ENCODE measurements at regions not wholly inside any gene's neighbourhood (a gene's known extent, or its start where the extent isn't known, plus 50 kb on each side); places are given as distances from the start of the nearest gene placed in this dataset.
"Not testable (repeated sequence)": the region's sequence is repeated elsewhere in the genome, so short reads cannot be mapped to it uniquely, and the experiment has no call there.

DNA sequence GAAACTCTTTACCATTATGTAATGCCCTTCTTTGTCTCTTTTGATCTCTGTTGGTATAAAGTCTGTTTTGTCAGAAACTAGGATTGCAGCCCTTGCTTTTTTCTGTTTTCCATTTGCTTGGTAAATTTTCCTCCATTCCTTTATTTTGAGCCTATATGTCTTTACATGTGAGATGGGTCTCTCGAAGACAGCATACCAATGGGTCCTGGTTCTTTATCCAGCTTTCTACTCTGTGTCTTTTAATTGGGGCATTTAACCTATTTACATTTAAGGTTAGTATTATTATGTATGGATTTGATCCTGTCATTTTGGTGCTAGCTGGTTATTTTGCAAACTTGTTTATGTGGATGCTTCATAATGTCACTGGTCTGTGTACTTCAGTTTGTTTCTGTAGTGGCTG, 191.3 kb downstream of the S1PR1 start:
- DNase-seq, result not testable (repeated sequence)

DNA sequence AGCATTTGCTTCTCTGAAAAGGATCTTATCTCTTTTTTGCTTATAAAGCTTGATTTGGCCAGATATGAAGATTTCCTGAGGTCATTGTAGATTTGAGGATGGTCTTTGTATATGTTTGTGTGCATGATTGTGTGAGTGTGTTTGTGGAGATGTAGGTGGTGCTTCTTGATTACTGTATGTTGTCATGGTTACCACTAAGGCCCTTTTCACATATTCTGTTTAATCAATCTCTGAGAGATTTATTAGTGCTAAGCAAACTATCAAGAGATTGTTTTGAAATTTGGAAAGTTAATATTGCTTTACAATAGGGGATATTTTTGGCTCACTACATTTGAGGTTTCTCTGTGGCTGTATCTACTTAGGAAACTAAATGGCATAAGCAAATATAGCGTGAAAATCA, 191.7 kb downstream of the S1PR1 start:
- no peak for DNase-seq

DNA sequence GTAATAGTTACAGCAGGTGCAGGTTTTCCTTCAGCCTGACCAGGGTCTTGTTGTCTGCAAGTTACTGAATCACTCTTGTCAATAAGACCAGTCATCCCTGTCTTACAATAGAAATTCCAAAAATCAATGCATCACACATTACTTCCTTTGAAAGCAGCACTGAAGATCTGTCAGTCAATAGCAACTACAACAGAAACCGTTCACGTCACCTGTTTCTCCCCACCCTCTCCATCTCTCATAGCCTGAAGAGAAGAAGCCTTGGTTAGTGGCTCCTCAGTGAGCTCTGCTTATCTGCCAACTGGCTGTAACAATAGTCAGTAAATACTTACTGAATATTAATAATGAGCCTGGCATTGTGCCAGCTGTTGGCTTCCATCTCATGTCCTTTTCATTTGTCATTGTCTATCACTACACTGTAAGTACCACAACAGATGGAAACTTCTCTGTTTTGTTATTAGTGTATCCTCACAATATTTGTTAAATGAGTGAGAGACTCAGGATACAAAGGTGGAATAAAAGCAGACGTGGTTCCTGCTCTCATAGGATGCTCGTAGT, 195.2 kb downstream of the S1PR1 start:
- DNase-seq, result no peak

DNA sequence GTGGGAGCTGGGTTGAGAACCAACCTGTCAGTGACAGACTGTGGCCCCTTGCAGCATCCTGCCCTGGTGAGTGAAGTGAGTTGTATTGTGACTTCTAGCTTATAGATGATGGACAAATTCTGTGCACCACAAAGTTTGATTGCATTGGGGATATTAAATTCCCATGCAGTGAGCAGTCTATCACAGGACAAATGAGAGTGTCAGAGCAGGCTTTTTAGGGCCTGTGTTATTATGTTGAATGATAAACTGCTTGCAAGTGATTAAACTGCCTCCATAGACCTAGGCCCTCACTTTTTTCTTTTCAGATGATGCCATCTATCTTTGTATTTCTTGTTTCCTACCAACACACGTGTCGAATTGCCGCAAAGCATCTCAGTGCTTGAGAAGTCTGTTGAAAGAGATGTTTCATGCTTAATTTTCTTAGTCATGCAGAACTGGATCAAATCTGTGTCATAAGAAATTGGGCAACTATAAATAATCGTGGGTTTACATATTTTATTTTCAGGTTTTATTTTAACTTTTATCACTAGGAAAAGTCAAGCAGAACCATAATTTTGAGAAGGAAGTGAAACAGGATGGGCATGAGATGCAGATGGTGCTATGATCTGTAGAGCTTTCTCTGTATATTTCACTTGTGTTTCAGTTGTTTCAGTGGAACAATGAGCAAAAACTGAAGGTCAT, 199.2 kb downstream of the S1PR1 start:
- peak; percentile 27 for DNase-seq

DNA sequence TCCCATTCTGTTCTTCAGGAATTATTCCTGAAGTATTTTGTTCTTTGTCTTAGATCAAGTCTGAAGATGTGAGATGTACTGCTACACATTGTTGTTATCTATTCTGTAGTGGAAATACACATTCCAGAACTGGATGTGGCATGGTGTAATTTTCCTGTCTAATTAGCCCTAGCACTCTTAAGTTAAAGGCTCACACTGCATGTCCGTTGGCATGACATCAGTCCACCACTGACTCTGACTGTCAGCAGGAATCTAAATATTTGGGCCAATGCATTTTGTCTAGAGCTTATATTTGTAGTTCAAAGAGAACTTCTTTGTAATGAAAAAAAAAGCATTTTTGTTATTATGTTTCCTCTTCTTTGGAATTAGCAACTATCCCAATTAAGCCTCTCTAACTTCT, 201.0 kb downstream of the S1PR1 start:
- no peak for DNase-seq

DNA sequence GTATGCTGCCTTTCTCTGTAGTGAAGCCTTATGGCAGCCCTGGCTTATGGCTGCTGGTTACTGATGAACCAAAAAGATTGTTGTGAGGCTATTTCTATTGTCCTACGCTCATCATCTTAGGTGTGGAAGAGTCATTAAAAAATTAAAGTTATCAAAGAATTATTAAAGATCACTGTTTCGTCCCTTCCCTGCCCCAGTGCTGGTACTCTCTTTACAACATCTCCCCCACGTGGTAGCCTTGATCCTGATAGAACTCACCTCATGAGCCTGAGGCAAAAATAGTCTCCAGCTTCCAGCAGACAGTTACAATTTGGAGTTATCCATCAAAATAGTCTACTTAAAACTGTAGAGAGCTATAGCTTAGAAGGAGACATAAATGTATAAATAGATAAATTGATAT, 201.5 kb downstream of the S1PR1 start:
- DNase-seq, result no peak

DNA sequence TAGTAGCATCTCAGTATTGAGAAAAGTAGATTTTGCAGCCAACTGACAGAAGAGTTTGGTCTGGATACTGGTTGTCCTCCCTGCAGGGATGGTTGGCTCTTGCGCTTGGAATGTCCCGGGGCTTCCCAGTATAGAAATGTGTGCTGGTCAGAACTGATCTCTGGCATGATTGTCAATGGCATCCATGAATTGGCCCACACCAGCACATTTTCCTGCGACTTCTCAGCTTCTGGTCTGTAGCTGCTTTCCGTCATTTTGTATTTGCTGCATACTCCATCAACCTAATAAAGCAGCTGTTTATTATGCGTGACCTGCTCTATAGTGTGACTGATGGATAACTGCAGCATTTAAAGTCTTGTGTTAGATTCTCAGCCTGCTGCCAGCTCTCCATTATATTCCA, 203.7 kb downstream of the S1PR1 start:
- peak; percentile 87 for DNase-seq

DNA sequence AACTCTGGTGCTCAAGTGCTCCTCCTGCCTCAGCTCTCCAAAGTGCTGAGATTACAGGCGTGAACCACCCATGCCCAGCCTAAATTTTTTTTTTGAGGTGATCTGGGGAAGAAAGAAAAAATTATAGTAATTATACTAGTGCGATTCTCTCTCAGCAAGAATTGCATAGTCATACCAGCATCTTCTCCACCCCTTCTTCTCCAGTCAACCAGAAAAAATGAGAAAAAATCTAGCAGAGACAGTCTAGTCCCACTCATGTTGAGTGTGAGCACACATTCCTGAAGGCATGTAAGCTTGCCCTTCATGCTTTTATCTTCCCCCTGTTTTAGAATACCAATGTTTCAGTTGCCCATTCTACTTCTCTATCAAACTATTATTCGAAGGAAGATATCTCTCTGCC, 207.6 kb downstream of the S1PR1 start:
- no peak for DNase-seq

DNA sequence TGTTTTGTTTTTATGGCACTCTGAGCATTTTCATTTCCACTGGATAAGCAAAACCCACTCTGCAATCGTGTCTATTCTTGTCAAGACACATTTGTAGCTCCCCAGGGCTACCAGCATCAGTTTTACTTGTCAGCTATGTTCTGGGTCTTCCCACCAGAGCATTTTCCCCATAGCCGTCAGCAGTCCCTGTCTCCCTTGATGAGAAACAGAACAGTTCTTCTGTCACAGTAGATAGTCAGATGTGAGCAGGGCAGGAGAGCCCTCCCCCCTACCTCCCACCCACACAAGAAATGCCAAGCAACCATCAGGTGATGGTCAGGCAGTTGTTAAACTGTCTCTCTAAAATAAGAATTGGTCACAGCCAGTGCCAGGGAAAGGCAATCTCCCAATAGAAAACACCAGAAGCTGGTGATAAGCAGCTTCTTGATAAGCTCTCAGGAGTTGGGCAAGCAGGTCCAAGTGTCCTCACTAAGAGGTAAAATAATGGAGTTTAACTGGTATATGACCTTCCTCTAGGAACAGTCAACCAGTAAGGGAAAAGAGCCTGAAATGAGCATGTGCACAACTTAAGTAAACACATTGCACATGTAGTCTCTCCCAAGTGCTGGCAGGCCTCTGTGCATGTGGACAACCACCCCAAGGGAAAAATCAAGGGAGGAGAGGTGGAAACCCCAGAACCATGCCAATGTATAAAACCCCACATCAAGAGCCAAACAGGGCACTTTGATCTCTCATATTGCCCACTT, 208.2 kb downstream of the S1PR1 start:
- no peak for DNase-seq

DNA sequence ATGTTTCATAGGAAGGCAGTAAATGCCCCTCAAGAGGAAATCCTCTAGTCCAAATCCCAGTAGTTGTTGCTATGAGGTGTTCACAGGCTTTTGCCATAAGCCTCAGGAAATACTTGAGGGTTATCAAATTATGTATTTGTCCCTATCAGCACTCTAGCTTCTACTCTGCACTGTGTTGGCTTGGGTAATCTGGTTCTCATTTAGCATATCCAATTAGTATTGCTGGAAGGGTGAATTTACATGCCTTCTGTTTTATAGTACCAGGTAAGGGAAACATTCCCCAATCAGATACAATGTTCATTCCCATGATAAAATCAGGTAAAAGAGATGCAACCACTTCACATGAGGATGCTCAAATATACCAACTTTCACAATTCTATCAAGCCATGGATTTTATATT, 211.2 kb downstream of the S1PR1 start:
- DNase-seq, result no peak

DNA sequence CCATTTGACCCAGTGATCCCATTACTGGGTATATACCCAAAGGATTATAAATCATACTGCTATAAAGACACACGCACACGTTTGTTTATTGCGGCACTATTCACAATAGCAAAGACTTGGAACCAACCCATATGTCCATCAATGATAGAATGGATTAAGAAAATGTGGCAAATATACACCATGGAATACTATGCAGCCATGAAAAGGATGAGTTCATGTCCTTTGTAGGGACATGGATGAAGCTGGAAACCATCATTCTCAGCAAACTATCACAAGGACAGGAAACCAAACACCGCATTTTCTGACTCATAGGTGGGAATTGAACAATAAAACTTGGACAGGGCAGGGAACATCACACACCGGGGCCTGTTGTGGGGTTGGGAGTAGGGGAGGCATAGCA, 213.9 kb downstream of the S1PR1 start:
- not testable (repeated sequence) for DNase-seq

DNA sequence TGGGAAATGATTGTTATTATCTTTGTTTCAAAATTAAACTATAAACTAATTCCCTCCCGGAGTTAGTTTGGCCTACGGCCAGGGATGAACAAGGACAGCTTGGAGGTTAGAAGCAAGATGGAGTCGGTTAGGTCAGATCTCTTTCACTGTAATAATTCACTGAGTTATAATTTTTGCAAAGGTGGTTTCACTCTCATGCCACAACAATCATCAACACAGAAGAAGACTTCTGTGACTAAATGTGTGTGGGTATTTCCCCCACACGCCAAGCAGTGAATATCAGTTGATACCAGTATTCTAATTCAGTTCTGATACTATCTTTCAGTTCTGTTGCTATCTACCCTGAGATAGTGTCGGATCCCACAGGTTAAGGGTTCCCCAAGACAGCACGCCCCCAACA, 215.1 kb downstream of the S1PR1 start:
- DNase-seq, result no peak

DNA sequence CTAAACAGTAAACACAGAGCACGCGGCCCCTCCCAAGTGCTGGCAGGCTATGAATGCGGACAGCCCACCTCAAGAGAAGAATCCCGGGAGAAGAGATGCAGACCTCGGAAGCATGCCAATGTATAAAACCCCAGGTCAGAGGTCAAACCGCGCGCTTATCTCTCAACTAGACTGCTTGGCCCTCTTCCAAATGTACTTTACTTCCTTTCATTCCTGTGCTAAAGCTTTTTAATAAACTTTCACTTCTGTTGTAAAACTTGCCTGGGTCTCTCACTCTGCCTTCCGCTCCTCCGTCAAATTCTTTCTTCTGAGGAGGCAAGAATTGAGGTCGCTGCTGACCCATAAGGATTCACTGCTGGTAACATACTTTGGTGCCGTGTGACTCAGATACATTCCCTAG, 216.0 kb downstream of the S1PR1 start:
- no peak for DNase-seq

DNA sequence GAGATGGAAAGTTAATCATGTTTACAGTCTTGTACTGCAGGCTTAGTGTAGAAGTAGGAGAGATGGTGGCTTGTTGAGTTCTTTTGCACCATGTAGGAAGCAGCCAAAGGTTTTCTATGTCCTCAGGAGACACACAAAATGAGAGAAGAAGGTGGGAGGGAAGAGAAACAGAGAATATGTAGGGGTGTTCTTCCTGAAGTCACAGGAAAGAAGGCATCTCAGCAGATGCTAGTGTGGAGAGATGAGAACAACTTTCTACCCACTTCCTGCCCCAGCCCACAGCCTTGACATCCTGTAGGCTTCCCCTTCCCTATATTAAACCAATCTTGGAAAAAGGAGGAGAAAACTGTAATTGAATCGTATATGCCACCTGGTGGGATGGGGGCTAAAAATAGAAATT, 217.0 kb downstream of the S1PR1 start:
- no peak for DNase-seq

DNA sequence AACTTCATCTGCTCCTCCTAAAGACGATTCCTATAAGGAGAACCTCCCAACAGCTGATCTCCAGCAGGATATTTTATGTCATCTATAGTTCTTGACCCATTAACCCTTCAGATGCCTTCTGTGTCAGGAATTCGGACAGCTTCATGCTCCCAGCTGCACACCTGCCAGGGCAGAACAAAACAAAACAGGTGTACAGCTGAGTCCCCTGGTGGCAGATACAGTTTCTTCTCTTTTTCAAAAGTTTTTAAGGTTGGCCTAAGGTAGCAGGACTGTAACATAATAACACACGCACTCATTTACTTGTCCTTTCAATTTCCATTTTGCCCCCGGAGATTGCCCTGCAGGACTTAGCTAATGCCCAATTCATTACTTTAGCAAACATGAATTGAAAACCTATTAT, 218.3 kb downstream of the S1PR1 start:
- DNase-seq, result no peak

DNA sequence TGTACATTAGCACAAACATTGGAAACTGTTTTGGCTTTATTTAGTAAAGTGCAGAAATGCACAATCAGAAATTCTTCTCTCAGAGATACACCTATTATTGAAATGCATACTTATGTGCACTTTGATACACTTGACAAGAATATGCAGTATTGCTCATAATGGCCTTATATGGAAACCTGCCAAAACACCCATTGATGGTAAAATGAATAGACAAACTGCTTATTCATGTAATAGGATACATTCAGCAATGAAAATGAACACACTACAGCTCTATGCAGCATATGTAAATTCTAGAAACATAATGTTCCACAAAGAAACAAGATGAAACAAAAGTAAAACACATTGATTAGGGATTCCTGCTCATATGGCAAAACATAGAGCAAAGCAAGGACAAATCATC, 223.9 kb downstream of the S1PR1 start:
- no peak for DNase-seq

DNA sequence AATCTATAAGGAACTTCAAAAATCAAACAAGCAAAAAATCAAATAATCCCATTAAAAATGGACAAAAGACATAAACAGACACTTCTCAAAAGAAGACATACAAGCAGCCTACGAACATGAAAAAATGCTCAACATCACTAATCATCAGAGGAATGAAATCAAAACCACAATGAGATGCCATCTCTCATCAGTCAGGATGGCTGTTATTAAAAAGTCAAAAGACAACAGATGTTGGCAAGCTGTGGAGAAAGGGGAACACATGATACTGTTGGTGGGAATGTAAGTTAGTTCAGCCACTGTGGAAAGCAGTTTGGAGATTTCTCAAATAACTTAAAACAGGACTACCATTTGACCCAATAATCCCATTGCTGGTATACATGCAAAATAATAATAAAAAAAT, 226.4 kb downstream of the S1PR1 start:
- no peak for DNase-seq

DNA sequence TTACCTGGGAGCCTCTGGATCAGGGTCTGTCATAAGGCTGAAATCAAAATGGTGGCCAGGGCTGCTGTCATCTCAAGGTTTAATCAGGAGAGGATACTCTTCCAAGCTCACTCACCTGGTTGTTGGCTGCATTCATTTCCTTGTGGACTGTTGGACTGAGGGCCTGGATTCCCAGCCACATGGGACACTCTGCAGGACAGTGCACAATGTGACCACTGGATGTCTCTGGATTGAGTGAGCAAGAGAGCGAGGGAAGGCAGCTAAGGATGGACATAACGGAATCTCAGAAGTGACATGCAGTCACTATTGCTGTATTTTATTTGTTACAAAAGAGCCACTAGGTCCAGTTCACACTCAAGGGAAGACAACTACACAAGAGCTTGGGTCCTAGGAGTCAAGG, 229.1 kb downstream of the S1PR1 start:
- DNase-seq, result no peak

DNA sequence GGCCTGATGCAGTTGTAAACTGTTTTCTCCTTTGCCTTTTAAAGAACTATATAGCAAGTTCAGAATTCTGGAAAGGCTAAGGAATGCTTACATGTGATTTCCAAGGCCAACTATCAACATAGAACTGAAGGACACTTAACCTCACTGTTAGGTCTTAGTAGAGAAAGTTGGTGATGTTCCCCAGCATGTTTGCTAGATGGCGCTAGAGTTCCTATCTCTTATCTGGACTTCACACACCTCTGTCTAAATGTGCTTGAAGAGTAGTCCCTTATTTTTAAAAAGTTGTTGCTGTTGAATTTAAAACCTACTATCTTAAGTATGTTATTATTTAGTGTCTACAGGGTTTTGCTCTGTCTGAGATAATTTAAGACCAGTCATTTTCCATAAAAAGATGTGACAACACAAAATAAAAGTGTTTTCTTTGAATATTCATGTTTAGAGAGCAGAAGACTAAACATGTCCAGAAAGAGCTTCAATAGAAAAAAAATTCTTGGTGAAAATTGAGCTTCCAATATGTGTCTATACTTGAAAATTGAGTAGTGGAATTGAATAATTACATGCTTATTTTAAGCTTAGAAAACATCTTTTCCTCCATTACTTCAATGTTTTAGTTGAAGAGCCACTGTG, 237.3 kb downstream of the S1PR1 start:
- DNase-seq, result peak; percentile 54

DNA sequence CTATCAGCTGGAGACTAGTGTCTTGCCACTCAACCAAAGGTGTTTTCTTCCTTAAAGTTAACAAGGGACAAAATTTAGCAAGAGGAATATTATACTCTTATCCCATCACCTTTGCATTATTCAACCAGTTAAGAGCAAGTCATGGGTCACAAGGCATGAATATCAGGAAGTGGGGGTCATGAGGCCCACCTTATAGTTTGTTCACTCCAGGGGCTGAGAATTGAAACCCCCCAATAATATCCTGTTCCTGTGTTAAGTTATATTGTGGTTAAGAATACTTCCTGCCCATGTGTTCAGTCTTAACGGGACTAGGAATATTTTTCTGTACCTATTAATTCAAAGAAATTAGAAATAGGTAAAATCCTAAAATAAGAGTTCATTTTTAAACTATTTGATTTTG, 239.7 kb downstream of the S1PR1 start:
- no peak for DNase-seq

DNA sequence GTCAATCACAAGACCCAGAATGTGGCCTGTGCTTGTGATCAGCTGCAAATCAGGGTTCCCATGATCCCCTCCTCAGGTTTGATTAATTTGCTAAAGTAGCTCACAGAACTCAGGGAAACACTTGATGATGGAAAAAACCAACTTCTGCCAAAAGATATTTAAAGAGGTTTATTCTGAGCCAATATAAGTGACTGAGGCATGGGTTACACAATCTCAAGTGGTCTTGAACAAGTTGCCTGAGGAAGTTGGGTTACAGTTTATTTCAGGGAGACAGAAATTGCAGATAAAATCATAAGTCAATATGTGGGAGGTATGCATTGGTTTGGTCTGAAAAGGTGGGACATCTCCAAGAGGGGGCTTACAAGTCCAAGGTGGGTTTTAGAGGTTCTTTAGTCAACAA, 243.1 kb downstream of the S1PR1 start:
- DNase-seq, result no peak

DNA sequence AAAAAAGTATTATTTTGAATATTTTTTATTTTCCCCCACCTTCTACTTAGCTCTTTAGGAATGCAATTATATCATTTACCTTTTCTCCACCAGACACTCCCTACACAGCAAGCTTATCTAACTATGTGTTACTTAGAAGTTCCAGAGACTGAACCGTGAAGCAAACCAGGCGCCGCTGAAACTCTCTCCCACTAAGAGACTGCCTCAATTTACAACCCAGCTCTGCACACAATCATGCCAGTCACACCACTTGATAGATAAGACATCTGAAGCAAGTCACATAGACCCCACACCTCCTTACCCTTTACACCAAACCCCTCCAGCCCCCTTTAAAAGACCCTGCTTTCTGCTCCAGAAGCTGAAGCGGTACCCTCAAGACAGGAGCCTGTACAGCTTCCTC, 245.5 kb downstream of the S1PR1 start:
- DNase-seq, result no peak

DNA sequence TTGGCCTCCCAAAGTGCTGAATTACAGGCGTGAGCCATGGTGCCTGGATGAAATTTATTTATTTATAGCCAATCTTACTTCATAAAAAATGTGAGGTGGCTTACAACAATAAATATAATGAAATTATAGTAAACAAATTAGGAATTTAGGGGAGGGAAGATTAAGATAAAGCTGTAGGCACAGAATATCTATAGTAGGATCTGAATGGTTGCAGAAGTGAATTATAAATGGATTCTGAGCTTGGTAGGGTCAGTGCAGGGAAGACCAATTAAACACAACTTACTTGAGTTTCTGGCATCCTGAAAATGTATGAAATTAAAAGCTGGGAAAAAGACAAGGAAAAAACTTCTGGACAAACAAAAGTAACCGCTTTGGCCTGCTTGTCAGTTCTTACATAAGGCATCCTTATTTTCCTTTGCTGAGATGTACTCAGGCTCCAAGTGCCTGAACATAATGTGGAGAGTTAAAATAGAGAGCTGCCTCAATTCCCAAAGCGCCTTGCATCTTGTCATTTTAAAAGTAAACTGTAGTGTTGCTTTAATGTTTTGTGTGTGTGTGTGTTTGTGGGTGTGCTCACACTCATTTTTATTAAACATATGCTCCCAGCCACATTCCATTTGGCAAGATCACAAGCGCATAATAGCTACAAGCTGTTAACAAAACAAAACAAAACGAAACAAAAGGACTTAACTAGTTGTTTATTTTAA, 247.3 kb downstream of the S1PR1 start:
- peak; percentile 56 for DNase-seq

Data from tongue (tissue), 1 donor.